ENCODE measurements at regions not wholly inside any gene's neighbourhood (a gene's known extent, or its start where the extent isn't known, plus 50 kb on each side); places are given as distances from the start of the nearest gene placed in this dataset.

DNA sequence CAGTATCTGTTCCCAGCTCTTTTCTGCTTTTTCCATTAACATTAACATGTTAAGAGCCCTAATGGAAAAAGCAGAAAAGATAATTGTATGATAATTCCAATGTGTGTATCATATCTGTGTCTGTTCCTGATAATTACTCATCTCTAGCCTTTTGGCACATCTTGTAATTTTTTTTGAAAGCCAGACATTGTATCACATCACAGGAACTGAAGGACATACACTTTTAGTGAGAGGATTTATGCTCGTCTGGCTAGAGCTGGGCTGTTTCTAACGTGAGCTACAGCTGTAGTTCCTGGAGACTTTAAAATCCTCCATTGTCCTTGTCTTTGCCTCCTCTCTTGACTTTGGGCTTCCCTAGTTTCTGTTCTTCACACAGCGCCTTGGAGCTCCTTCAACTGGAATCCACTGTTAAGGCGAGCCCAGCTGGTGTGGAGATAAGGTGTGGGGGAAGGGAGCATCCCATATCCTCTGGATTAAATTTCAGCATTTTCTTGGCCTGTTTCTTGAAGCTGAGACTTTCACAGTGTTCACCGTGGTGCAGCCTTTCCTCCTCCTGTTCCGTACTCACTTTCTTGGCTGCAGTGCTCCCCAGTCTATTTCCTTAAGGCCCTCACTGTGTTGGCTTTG is 211.5 kb downstream of the GALR1 start:
- WGBS (ENCODE audit: low lambda C conversion rate) = 21% methylated on average over 6 of the region's 6 CpGs
- intact Hi-C loops (cut with micrococcal nuclease; ENCODE audit: unreplicated experiment) = no loop called here
- CTCF ChIA-PET (ENCODE audit: low intra/inter-chr PET ratio, low total read pairs) = no interaction called here
- no peak overlapping the region for H3K4me3 ChIP-seq (replicated peaks in 1 of 3; ENCODE audit: insufficient read depth in 1 of 3, low read depth in 2 of 3, low read length in 3 of 3)
- no peaks in the 10 kb centered on the region; a peak in 2 of 5 replicates for H3K27me3 ChIP-seq (ENCODE audit: control insufficient read depth in 1 of 2, insufficient read depth in 2 of 2, low read length in 2 of 2)
- no peaks in the 10 kb centered on the region for H3K36me3 ChIP-seq (replicated peaks in 1 of 2; ENCODE audit: control insufficient read depth in 1 of 2, insufficient read depth in 2 of 2, low read length in 2 of 2)
- ATAC-seq (no peak), DNase-seq (ENCODE audit: low spot score) (no peak), FAIRE-seq (no peak)
- H3K4me1 ChIP-seq (ENCODE audit: insufficient read depth, low read length) = no peaks in the 10 kb centered on the region
- no peaks in the 10 kb centered on the region for H4K20me1 ChIP-seq (ENCODE audit: insufficient read depth, low read length)
- no peak overlapping the region for H3K4me2 ChIP-seq (ENCODE audit: low read depth, low read length)
- in situ Hi-C loops (cut with HindIII; ENCODE audit: extremely low pct_ligation_motif_present, low pct_unique_long_range_greater_than_20kb) = no loop called here
- H3K9me3 ChIP-seq (ENCODE audit: low read length) = no peaks in the 10 kb centered on the region
- no peak for TF ChIP-seq EHMT2 (IDR thresholded peaks at IDR 0.05; ENCODE audit: borderline replicate concordance, low read depth, low read length)
- H3K9ac ChIP-seq (ENCODE audit: insufficient read depth, low read depth, low read length) = no peak overlapping the region
- H3K79me2 ChIP-seq (ENCODE audit: insufficient read depth, low read length) = no peaks in the 10 kb centered on the region
- BruUV-seq (replicated peaks) = no TSS peak
- POLR2A ChIA-PET = no interaction called here
- H2AFZ ChIP-seq (ENCODE audit: low read length) = no peak overlapping the region
- no peak overlapping the region for H3K27ac ChIP-seq (ENCODE audit: extremely low read length, insufficient read depth, low read length)

DNA sequence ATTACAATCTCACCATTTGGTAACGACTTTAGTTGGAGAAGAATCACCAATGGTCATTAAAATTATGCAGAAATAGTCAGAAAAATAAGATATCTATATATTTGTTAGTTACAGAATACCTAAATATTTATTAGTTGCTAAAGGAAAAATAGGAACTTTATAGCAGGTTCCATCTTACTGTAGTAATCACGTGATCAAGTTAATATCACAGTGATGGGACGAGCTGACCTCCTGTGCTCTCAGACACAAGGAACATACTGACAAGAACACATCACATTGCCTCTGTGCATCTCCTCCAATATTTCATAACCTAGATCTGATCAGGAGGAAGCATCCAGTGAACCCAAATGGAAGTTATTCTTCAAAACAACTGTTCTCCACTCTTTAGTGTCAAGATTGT is 215.3 kb downstream of the GALR1 start:
- WGBS (ENCODE audit: low lambda C conversion rate) = 0% methylated on average over 3 of the region's 3 CpGs
- FAIRE-seq (no peak), ATAC-seq (no peak), DNase-seq (ENCODE audit: low spot score) (no peak)
- Histone ChIP-seq H3K4me1 (ENCODE audit: insufficient read depth, low read length) (no peaks in the 10 kb centered on the region), H3K79me2 (ENCODE audit: insufficient read depth, low read length) (no peaks in the 10 kb centered on the region), H3K9me3 (ENCODE audit: low read length) (no peaks in the 10 kb centered on the region), H2AFZ (ENCODE audit: low read length) (no peak overlapping the region), H3K9ac (ENCODE audit: insufficient read depth, low read depth, low read length) (no peak overlapping the region), H3K36me3 (replicated peaks in 1 of 2; ENCODE audit: control insufficient read depth in 1 of 2, insufficient read depth in 2 of 2, low read length in 2 of 2) (no peaks in the 10 kb centered on the region), H3K4me3 (replicated peaks in 1 of 3; ENCODE audit: insufficient read depth in 1 of 3, low read depth in 2 of 3, low read length in 3 of 3) (no peak overlapping the region), H3K27me3 (ENCODE audit: control insufficient read depth in 1 of 2, insufficient read depth in 2 of 2, low read length in 2 of 2) (no peaks in the 10 kb centered on the region; a peak in 2 of 5 replicates), H4K20me1 (ENCODE audit: insufficient read depth, low read length) (no peaks in the 10 kb centered on the region), H3K27ac (ENCODE audit: extremely low read length, insufficient read depth, low read length) (no peak overlapping the region), H3K4me2 (ENCODE audit: low read depth, low read length) (no peak overlapping the region)
- CTCF ChIA-PET (ENCODE audit: low intra/inter-chr PET ratio, low total read pairs) = no interaction called here
- POLR2A ChIA-PET = no interaction called here
- no TSS peak for BruUV-seq (replicated peaks)
- intact Hi-C loops (cut with micrococcal nuclease; ENCODE audit: unreplicated experiment) = no loop called here
- in situ Hi-C loops (cut with HindIII; ENCODE audit: extremely low pct_ligation_motif_present, low pct_unique_long_range_greater_than_20kb) = no loop called here
- TF ChIP-seq, protein P1, sequence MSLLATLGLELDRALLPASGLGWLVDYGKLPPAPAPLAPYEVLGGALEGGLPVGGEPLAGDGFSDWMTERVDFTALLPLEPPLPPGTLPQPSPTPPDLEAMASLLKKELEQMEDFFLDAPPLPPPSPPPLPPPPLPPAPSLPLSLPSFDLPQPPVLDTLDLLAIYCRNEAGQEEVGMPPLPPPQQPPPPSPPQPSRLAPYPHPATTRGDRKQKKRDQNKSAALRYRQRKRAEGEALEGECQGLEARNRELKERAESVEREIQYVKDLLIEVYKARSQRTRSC (CRISPR knock-in tag; IDR thresholded peaks at IDR 0.05; ENCODE audit: low read depth) = no peak
- TF ChIP-seq IRF2 (CRISPR knock-in tag; IDR thresholded peaks at IDR 0.05) (no peak), POLR2G (IDR thresholded peaks at IDR 0.05; ENCODE audit: low read depth, low read length) (no peak), ZNF674 (CRISPR knock-in tag; IDR thresholded peaks at IDR 0.05; ENCODE audit: low read depth) (no peak), RAD51 (IDR thresholded peaks at IDR 0.05; ENCODE audit: borderline replicate concordance) (peak; percentile 78; the same call in 1 of the 2 replicates), ZEB1 (IDR thresholded peaks at IDR 0.05; ENCODE audit: insufficient replicate concordance, low read depth) (no peak)
- TF ChIP-seq, protein P2, sequence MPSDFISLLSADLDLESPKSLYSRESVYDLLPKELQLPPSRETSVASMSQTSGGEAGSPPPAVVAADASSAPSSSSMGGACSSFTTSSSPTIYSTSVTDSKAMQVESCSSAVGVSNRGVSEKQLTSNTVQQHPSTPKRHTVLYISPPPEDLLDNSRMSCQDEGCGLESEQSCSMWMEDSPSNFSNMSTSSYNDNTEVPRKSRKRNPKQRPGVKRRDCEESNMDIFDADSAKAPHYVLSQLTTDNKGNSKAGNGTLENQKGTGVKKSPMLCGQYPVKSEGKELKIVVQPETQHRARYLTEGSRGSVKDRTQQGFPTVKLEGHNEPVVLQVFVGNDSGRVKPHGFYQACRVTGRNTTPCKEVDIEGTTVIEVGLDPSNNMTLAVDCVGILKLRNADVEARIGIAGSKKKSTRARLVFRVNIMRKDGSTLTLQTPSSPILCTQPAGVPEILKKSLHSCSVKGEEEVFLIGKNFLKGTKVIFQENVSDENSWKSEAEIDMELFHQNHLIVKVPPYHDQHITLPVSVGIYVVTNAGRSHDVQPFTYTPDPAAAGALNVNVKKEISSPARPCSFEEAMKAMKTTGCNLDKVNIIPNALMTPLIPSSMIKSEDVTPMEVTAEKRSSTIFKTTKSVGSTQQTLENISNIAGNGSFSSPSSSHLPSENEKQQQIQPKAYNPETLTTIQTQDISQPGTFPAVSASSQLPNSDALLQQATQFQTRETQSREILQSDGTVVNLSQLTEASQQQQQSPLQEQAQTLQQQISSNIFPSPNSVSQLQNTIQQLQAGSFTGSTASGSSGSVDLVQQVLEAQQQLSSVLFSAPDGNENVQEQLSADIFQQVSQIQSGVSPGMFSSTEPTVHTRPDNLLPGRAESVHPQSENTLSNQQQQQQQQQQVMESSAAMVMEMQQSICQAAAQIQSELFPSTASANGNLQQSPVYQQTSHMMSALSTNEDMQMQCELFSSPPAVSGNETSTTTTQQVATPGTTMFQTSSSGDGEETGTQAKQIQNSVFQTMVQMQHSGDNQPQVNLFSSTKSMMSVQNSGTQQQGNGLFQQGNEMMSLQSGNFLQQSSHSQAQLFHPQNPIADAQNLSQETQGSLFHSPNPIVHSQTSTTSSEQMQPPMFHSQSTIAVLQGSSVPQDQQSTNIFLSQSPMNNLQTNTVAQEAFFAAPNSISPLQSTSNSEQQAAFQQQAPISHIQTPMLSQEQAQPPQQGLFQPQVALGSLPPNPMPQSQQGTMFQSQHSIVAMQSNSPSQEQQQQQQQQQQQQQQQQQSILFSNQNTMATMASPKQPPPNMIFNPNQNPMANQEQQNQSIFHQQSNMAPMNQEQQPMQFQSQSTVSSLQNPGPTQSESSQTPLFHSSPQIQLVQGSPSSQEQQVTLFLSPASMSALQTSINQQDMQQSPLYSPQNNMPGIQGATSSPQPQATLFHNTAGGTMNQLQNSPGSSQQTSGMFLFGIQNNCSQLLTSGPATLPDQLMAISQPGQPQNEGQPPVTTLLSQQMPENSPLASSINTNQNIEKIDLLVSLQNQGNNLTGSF (CRISPR knock-in tag; IDR thresholded peaks at IDR 0.05) = no peak
- TF ChIP-seq, protein P3, sequence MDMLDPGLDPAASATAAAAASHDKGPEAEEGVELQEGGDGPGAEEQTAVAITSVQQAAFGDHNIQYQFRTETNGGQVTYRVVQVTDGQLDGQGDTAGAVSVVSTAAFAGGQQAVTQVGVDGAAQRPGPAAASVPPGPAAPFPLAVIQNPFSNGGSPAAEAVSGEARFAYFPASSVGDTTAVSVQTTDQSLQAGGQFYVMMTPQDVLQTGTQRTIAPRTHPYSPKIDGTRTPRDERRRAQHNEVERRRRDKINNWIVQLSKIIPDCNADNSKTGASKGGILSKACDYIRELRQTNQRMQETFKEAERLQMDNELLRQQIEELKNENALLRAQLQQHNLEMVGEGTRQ (IDR thresholded peaks at IDR 0.05; ENCODE audit: low read depth, low read length) = peak; percentile 34; the same call in 1 of the 2 replicates
- TF ChIP-seq, protein P3 (CRISPR knock-in tag; IDR thresholded peaks at IDR 0.05; ENCODE audit: borderline replicate concordance) = no peak

All from HepG2 (cell line).